MV-4-11 (cell line): ENCODE measurements at regions not wholly inside any gene's neighbourhood (a gene's known extent, or its start where the extent isn't known, plus 50 kb on each side); places are given as distances from the start of the nearest gene placed in this dataset.

Experiments used
- DNase-seq: peaks from one replicate; lab custom pipeline; 2025; lab: John Stamatoyannopoulos, UW

DNA sequence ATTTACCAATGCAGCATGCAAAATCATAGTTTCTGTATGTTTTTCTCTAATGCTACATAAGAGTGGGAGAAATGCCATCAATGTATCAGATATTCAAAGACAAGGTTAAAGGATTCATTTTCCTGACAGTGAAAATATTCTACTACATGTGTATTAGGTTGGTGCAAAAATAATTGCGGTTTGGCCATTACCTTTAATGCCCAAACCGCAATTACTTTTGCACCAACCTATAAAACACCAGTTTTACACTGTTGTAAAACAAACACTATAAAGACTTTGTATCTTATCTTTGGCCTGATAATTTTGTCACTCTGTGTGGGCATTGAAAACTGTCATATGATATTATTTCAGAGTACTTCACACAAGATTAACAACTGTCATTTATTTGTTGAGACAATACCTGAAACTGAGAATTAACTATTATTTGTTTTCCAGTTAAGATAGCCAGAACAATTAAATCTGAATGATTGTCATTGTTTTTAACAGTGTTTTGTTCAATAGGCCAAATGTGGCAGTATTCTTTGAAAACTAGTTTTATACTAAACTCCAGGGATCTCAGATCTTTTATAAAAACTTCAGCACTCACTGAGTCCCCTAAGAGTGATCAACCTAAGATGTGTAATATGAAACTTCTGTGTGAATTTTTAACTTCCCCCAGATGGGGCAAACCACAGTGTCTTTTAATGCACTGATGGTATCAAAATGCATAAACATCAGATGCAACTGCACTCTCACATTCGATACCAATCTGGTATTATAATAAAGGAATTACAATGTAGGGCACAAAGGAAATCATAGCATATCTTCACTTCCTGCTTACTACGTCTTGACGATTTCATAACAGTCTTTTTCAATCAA is 53.8 kb upstream of the FBN2 start:
- DNase-seq, result no peak

DNA sequence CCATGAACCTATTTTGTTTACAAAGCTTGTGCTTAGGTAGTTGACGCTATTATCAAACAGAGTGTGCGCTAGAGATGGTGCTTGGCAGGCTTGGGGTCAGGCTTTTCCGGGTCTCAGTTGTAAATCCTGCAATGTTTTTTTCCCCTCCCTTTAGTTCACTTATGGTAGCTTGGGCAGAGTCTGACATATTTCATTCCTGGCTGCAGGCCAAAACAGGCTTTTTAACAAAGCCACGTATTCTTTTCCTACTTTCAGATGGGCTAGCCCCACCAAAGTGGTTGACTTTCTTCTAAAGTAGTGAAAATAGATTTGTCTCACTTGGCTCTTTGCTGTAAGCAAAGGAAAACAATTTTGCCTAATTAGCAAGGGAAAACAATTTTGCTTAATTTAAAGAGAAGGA is 58.0 kb upstream of the FBN2 start:
- no peak for DNase-seq

DNA sequence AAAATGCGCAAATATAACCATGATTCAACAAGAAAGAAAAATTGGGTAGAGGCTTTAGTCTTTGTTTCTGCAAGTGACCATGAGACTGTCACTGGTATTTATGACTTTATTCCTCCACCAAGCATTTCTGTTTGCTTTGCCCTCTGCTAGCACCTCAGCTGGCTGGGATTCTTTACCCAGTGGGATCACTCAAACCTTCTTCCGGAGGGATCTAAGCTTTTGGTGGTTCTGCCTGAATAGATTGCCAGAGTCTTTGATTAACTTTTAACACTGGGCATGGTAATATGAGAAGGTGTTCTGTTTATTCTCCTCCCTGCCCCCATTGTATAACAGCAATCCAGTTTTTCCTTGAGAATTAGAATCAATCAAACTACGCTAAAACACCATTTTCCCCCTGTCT is 59.1 kb upstream of the FBN2 start:
- no peak for DNase-seq

DNA sequence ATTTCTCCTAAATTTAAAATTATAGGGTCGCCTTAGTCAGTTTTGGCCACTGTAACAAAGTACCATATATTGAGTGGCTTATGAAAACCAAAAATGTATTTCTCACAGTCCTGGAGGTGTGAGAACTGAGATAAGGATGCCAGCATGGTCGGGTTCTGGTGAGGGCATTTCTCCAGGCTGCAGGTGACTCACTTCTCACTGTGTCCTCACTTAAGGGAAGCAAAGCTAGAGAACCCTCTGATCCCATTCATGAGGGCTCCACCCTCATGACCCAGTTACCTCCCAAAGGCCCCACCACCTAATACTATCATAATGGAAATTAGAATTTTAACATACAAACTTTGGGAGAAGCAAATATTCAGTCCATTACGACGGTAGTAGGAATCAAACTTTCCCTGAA is 75.1 kb upstream of the FBN2 start:
- DNase-seq, result no peak

DNA sequence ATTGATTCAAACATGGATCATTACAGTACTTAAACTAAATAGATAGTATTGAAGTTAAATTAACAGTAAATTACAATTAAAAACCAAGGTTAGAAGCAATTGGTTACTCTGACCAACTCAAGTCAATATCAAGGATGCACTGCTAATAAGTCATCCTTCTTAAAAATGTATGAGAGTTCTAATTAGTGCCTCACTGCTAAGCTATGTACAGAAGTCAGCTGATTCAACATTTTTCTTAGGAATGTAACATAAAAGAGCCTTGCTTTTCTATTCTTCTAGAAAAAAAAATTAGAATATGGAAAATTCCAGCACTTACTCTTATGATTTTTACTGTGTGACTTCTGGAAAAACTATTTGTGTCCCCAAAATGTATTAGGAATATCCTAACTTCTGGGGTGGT is 75.7 kb upstream of the FBN2 start:
- no peak for DNase-seq

DNA sequence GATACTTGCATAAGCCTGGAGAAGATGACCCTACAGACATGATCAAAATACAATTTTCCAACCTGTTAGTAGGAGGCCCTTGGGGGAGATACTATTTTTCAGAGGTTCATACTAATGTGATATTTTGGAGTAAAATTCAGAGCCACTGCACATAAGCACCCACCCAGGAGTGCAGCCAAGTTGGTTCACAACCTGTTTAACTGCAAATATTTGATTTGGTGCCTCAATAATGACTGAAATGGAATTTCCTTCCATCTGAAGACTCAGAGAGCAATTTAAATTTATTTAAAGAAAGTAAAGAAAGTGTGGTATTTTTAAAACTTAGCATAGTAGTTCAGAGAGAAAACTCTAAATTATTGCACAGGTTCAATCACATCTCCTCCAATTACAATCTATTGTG is 77.5 kb upstream of the FBN2 start:
- no peak for DNase-seq

DNA sequence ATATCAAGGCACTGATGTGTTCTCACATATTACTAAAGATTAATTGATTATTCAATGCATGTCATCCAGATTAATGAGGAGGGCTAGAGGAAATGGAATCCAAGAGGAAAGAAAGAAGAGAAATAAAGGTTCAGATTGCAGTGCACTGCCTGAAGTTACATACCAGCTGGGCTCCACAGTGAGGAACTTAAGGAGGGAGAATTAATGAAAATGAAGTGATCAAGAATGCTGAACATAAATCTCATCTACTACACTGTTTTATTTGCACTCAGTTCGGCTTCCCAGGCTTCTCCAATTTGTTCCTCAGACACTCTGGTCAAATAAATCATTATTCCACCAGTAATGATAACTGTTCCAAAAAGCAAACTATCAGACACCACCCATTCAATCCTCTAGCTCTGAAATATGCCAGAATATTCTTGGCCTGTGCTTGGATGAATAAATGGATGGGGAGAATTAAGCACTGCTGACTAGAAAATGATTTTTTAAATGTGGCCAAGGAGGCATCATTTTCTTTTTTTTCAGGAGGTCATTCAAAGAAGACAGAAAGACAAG is 88.6 kb upstream of the FBN2 start:
- DNase-seq, result no peak

DNA sequence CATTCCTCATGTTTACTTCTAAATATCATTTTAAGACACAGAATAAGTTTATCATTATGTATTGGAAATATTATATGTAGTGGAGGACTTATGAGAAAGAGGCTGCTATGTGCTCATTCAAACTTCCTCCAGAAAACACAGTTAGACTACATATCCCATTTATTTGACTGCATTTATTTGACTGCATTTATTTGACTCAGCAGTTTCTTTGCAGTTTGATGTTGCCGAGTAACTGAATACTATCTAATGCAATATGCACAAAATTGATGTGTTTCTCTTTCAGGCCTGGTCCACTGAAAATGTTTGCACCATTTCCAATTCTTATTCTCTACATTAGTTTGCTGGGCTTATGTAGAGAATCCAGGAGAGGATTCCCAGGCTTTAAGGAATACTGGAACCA is 89.9 kb upstream of the FBN2 start:
- DNase-seq, result no peak

DNA sequence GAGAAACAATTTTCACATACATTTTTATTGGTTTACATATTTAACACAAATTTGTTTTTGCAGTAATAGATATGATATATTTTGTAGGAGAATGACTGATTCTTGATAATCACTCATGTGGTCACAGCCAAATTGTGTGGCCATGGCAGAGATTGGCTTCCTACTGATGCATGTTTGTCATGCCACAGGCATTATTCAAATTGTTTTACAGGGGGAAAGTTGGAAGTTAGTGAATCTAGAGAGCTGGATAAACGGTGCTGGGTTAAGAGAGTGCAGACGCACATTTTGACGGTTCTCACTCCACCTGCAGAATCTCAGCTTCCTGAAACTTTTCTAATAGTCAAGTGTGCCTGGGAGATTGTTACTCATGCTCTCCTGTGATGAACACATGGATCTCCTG is 91.1 kb upstream of the FBN2 start:
- DNase-seq, result no peak

DNA sequence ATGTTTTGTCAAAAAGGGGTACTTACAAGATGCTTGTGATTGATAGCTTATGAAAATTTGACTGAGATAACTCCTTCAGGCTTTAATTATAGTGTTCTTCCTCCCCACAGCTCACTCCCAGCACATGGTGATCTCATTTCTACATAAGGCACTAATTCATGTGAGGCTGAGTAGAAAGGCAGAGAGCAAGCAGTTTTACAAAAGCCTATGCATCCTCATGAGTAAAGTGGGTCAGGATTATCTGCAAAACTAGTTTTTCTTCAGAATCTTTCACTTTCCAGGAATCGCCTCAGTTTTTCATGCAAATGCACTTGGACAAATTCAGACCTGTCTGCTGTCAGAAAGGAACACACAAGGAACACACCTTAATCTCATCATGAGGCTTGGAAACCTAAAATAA is 92.1 kb upstream of the FBN2 start:
- DNase-seq, result no peak

DNA sequence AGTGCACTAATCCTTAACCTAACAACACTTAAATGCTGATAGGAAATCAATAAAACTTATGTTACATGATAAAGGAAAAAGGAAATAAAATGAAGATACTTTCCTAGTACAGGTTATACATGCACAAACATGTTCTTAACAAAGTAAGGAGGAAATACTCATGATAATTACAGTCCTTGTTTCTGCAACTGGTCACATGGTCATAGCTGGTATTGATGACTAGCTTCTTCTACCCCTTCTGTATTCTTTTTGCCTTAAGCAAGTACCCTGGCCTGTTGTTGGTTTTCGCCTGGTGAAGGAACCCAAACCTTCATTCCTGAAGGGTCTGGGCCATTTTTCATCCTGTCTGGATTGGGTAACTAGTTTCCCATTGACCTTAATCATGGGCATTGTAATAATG is 93.7 kb upstream of the FBN2 start:
- DNase-seq, result no peak

DNA sequence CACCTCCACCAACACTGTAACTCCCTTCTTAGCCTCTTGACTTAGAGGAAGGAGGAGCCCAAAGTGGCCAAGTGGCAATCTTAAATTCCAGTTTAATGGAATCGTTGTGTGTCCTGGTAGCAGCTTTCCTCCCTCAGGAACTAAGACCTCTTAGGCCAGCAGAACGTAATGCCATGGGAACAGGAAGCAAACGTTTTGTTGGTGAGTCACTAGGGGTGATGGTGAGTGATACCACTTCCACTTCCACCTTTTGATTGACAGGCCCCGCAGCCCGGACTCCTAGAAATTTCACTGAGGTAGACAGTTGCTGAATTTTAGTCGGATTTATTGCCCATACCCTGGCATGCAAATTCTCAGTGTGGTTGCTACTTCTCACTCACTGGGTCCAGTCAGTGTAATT is 94.2 kb upstream of the FBN2 start:
- peak; percentile 26 for DNase-seq

DNA sequence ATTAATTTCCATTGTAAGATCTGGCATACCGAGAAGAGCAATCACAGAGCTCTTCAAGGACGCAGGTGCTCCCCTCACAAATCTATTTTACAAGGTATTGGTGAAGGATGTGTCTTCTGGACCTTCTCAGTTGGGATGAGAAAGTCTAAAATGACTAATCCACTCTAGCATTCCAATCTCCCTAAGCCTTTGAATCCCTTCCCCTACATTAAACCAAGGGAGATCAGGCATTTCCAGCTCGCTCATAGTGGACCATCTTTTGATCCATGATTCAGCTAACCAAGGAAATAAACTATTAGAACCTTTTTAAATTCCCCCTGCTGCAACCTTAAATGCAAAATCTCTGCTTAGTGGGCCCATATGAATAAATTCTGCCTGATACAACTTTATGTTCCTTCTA is 95.9 kb upstream of the FBN2 start:
- no peak for DNase-seq

DNA sequence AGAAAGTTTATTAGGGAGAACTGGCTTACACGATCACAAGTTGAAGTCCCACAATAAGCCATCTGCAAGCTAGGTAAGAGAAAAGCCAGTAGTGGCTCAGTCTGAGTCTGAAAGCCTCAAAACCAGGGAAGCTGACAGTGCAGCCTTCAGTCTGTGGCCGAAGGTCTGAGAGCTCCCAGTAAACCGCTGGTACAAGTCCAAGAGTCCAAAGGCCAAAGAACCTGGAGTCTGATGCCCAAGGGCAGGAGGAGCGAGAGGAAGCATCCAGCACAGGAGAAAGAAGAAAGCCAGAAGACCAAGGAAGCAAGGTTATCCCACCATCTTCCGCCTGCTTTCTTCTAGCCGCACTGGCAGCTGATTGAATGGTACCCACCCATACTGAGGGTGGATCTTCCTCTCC is 97.3 kb upstream of the FBN2 start:
- DNase-seq, result no peak

DNA sequence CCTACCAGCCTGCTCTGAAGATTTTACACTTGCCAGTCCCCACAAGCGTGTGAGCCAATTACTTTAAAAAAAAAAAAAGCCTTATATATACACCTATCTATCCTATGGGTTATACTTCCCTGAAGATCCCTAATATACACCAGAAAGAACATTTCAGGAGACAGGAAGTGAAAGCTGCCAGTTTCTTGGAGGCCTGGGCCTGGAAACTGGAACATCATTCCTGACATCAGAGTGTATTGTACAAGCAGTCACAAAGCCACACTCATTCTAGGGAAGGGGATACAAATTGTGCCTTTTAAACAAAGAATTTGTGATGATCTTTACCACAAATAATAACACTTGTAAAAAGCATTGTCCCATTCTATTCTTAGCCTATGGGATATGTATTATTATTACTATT is 98.3 kb upstream of the FBN2 start:
- no peak for DNase-seq

DNA sequence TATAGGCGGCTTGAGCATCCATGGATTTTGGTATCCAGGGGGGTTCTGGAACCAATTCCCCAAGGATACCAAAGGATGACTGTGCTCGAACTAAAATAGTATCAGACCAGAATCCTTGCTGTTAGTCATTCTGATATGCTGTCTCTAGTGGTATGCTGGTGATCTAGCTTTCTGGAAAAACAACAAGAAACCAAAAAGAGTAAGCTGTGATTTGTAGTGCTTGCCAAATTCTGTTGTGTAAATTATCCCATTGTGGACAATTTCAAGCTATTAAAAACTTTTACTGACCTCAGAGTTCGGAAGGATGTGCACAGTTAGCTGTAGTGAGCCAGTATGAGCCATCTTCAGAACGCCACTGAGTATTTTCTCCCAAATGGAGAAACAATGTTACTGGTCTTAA is 99.0 kb upstream of the FBN2 start:
- no peak for DNase-seq

DNA sequence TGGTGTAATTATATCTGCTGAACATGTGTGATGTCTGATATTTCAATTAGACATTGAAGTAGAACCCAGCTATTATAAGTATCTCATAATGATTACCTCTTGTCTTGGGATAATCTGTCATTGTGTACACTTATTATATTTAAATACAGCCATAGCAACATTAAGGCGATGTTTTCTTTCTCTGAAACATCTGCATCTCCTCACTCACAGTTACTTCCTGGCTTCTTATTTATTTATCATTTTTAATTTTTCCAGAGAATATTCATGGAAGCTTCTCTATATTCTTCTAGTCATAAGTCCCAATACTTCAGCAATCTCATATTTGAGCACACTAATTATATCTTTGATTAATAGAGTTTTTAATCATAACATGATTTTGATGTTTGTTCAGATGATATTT is 103.8 kb upstream of the FBN2 start:
- no peak for DNase-seq

DNA sequence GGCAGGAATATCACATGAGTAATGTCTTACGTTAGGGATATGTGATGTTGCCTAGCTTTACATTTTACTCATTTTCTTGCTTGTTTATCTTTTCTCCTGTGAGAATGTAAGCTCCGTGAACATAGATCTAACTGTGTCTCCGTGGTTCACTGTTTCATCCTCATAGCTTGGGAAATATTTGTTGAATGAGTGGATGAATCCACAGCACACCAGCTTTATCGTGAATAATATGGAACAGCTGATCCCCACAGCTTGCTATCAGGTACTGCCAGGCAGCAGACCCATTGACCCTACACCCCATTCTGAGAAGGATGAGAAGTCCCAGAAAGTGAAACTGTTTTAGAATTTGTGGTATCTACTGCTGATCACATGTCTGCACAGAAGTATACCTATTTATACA is 106.8 kb upstream of the FBN2 start:
- DNase-seq, result no peak

DNA sequence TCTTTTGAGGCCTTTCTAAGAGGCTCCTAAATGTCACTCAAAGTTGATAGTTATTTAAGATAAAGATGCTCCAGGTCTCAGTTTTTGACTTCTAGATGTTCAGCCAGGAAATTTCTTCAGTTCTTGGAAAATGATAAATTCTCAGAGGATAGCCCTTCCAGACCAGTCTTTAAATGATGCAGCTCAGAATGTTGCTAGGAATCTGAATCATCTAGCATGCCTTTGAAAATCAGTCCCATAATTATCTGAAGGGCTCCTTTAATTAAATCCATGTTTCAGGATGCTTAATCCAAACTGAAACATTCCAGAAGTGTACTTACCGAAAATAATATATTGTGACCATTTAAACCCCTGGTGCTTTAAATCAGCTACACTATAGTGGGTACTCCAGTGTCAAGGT is 107.5 kb upstream of the FBN2 start:
- DNase-seq, result no peak

DNA sequence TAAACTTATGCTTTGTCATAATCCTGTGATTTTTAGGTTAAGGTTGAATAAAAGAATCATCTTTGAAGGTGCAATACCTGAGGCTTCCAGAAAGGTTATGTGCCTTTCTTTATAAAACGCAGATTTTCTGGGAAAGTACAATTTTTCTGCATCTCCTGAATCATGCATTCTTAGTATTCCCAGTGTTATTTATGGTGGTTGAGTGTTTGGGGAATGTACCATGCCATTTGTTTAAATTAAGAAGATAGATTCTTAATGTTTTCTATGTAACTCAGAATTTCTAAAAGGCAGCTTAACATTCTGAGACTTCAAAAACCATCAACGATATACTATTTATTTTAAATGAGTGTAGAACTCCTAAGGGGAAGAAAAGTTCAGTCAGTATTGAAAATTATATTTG is 108.1 kb upstream of the FBN2 start:
- no peak for DNase-seq

DNA sequence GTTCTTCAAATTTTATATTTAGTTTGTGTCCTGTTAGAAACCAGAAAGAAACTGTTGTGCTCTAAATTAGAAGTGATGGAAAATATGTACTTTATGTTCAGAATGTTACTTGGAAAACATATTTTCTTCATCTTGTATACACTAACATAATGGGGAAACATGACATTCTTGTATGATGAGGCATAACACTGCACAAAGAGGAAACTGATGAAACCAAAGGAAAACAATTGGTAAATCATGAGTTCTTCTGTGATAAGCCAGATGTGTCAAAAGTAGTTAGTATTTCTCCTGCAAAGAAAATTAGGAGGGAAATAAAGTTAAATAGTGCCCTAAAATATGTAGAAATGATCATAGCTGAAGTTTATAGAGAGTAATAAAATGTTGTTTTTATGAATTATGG is 111.1 kb upstream of the FBN2 start:
- no peak for DNase-seq

DNA sequence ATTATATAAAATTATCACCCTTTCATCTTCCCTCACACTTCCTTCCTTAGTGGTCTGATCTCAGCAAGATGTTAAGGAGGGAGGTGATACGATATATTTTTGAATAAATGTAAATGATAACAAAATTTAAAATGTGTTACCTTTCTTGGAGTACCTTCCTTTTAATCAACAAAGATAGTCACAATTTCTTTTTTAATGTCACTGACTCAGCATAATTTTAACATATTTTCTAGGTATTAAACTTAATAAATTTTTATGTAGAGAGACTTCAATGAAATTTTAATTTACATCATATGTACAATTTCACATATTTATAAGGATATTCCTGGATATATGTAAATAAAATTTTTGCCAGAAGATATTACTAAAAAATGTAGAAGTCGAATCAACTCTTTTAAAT is 125.0 kb upstream of the FBN2 start:
- DNase-seq, result no peak

DNA sequence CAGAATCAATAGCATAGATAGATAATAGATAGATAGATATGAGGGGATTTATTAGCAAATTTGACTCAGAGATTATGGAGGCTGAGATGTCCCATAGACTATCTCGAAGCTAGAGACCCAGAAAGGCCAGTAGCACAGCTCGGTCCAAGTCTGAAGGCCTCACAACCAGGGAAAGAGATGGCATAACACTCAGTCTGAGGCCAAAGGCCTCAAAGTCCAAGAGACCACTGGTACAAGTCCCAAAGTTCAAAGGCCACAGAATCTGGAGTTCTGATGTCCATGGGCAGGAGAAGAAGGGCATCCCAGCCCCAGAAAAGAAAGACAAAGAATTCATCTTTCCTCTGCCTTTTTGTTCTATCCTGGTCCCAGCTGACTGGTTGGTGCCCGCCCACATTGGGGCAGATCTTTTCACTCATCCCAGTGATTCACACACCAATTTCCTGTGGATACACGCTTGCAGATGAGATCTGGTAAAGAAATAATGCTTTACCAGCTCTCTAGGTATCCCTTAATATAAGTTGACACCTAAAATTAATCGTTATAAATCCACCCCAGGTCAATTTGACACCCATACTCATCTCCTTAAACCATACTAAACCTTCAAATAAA is 127.8 kb upstream of the FBN2 start:
- no peak for DNase-seq

DNA sequence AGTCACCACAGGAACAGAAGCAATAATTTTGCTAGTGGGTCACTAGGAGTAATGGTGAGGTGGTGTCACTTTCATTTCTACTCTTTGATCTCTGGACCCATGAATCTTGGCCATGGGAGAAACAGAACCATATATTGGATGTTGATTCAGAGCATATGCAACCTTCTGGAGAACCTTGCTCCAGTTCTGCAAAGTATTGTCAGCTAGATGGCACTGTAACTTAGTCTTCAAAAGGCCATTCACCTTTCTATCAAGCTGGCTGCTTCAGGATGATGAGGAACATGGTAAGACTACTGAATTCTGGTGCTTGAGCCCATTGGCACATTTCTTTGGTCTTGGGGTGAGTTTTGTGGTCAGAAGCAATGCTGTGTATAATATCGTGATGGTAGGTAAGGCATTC is 129.1 kb upstream of the FBN2 start:
- DNase-seq, result no peak
